ENCODE measurements at regions not wholly inside any gene's neighbourhood (a gene's known extent, or its start where the extent isn't known, plus 50 kb on each side); places are given as distances from the start of the nearest gene placed in this dataset.

- peaks cover 4% of the 10 kb centered on the region for H3K9me3 ChIP-seq (ENCODE audit: control insufficient read depth, insufficient read depth, low read length)
- H3K23ac ChIP-seq (ENCODE audit: low read depth, low read length), result no peak overlapping the region
- no peak overlapping the region for H2BK5ac ChIP-seq (ENCODE audit: low read depth, low read length, poor library complexity, severe bottlenecking)
- H3K18ac ChIP-seq (ENCODE audit: low read depth, low read length), result no peak overlapping the region
- H3K4ac ChIP-seq (ENCODE audit: low read depth, low read length), result no peak overlapping the region
- no peaks in the 10 kb centered on the region for H3K36me3 ChIP-seq (ENCODE audit: control insufficient read depth, insufficient read depth, low read length)
- no peak overlapping the region for H2AK9ac ChIP-seq (replicated peaks; ENCODE audit: low read depth, low read length, poor library complexity)
- no peak overlapping the region for H4K91ac ChIP-seq (ENCODE audit: insufficient read depth, low read depth, low read length)
- in situ Hi-C loops (cut with MboI; ENCODE audit: low sequenced_read_pairs) (no loop called here), intact Hi-C loops (cut with micrococcal nuclease) (no loop called here), dilution Hi-C loops (cut with HindIII; ENCODE audit: low sequenced_read_pairs, unreplicated experiment) (no loop called here)
- no peaks in the 10 kb centered on the region for H3K79me1 ChIP-seq (ENCODE audit: low read depth in 1 of 2, low read length in 2 of 2)
- no peak overlapping the region for H4K5ac ChIP-seq (ENCODE audit: low read depth, low read length)
- no peak overlapping the region for H3K4me2 ChIP-seq (ENCODE audit: low read depth, low read length)
- no peaks in the 10 kb centered on the region for H3K4me1 ChIP-seq (ENCODE audit: control insufficient read depth, insufficient read depth, low read length)
- no CpG with 5 or more reads among the region's 2 CpGs for WGBS, 2 experiments (ENCODE audit: extremely low coverage in 2 of 2, insufficient read length in 1 of 2)
- no peak overlapping the region for H2AK5ac ChIP-seq (ENCODE audit: low read depth, low read length)
- no peaks in the 10 kb centered on the region for H3K27me3 ChIP-seq (ENCODE audit: control insufficient read depth, insufficient read depth, low read length)
- no peak overlapping the region for H3K56ac ChIP-seq (ENCODE audit: extremely low read depth, insufficient read depth, low read length)
- H2BK15ac ChIP-seq (ENCODE audit: low read depth, low read length), result no peak overlapping the region
- ChIA-PET POLR2A (ENCODE audit: unreplicated experiment) (no interaction called here), CTCF (no interaction called here)
- no peak overlapping the region for H2AFZ ChIP-seq (replicated peaks; ENCODE audit: low read length, poor library complexity)
- TF ChIP-seq MXI1 (IDR thresholded peaks at IDR 0.05; ENCODE audit: borderline replicate concordance, low read depth, low read length), result no peak
- TF ChIP-seq BHLHE40 (IDR thresholded peaks at IDR 0.05; ENCODE audit: low read depth, low read length), result no peak
- TF ChIP-seq RCOR1 (IDR thresholded peaks at IDR 0.05; ENCODE audit: insufficient replicate concordance, low read length), result no peak
- no peak for TF ChIP-seq POLR2A (IDR thresholded peaks at IDR 0.05; ENCODE audit: low read depth, low read length)
- no peak for TF ChIP-seq NFE2L2 (IDR thresholded peaks at IDR 0.05; ENCODE audit: low read depth, low read length)
- TF ChIP-seq MAFK (IDR thresholded peaks at IDR 0.05; ENCODE audit: low read depth, low read length), result no peak
- no peak for TF ChIP-seq USF2 (IDR thresholded peaks at IDR 0.05; ENCODE audit: low read depth, low read length)
- TF ChIP-seq CEBPB (IDR thresholded peaks at IDR 0.05; ENCODE audit: low read depth, low read length), result no peak
- no peak for TF ChIP-seq RFX5 (IDR thresholded peaks at IDR 0.05; ENCODE audit: low read depth, low read length)
- no peak for TF ChIP-seq RAD21 (IDR thresholded peaks at IDR 0.05; ENCODE audit: low read length)
- no peak overlapping the region for H3K27ac ChIP-seq (ENCODE audit: insufficient read depth, low read length)
- DNase-seq (no peak), ATAC-seq (ENCODE audit: low read depth) (no peak)
- H2BK120ac ChIP-seq (ENCODE audit: low read depth, low read length), result no peak overlapping the region
- BruUV-seq (replicated peaks), result no TSS peak
- no peak overlapping the region for H4K8ac ChIP-seq (ENCODE audit: low read depth in 2 of 2, low read length in 2 of 2)
- H3K14ac ChIP-seq (replicated peaks; ENCODE audit: low read depth, low read length), result no peak overlapping the region
- no peak overlapping the region for H3K4me3 ChIP-seq (ENCODE audit: insufficient read depth, low read depth, low read length)
- no peaks in the 10 kb centered on the region for H3K9me1 ChIP-seq (ENCODE audit: insufficient read depth, low read length)
- H2BK20ac ChIP-seq (ENCODE audit: low read depth, low read length), result no peak overlapping the region
- no peaks in the 10 kb centered on the region for H4K20me1 ChIP-seq (ENCODE audit: insufficient read depth, low read length)
- H3K9ac ChIP-seq (ENCODE audit: low read depth, low read length), result no peak overlapping the region
Observed at GRCh38 chr9:29640507-29640906, 2067.2 kb upstream of the C9orf72 start.
